Gastroesophageal sphincter (tissue), 4 donors: ENCODE measurements at regions not wholly inside any gene's neighbourhood (a gene's known extent, or its start where the extent isn't known, plus 50 kb on each side); places are given as distances from the start of the nearest gene placed in this dataset.

ENCODE experiments used
- ATAC-seq: fragments of 150-250 bp; one replicate; pipeline ENCODE4 v1.9.1; 2016; ENCODE audit warnings: mild to moderate bottlenecking, moderate library complexity
- H3K27ac ChIP-seq, 4 donors: fragments of 200-600 bp; sonication (generic) in 3 of 4; 1 replicate in 3 of 4; 2 replicates in 1 of 4; pipeline ENCODE4 v1.5.1; 2016 to 2019
- H3K27me3 ChIP-seq: fragments of 200-600 bp; sonication (generic); one replicate; pipeline ENCODE4 v1.5.1; 2019
- H3K36me3 ChIP-seq, 2 donors: fragments of 200-600 bp; sonication (generic); one replicate each; pipeline ENCODE4 v1.5.1; 2019; ENCODE audit warnings: control low read depth in 1 of 2
- H3K4me1 ChIP-seq, 3 donors: fragments of 200-600 bp; sonication (generic); 1 replicate in 2 of 3; 2 replicates in 1 of 3; pipeline ENCODE4 v1.5.1; 2016 to 2019; ENCODE audit warnings: control low read depth in 2 of 3
- H3K4me3 ChIP-seq, 2 donors: fragments of 200-600 bp; sonication (generic); one replicate each; pipeline ENCODE4 v1.5.1; 2019; ENCODE audit warnings: mild to moderate bottlenecking in 1 of 2, moderate library complexity in 1 of 2
- H3K9me3 ChIP-seq, 3 donors: fragments of 200-600 bp; sonication (generic); one replicate each; pipeline ENCODE4 v1.5.1; 2017 to 2019; ENCODE audit warnings: control low read depth in 2 of 3
- CTCF ChIP-seq, 4 experiments: fragments of 200-600 bp in 2 of 4; fragments of 450-650 bp in 2 of 4; sonication (generic) in 1 of 4; IDR thresholded peaks; one replicate each; pipeline ENCODE4 v1.5.1; 2017 to 2019; ENCODE audit warnings: antibody characterized with exemption in 4 of 4, mild to moderate bottlenecking in 2 of 4, moderate library complexity in 2 of 4
- EP300 ChIP-seq: sonication (generic); formaldehyde crosslinking; IDR thresholded peaks from one replicate; pipeline ENCODE4 v1.6.1; 2017; ENCODE audit warnings: antibody characterized with exemption, mild to moderate bottlenecking
- POLR2A ChIP-seq, 2 donors: fragments of 450-650 bp; IDR thresholded peaks; one replicate each; pipeline ENCODE4 v1.6.1; 2017; ENCODE audit warnings: antibody characterized with exemption in 2 of 2, mild to moderate bottlenecking in 2 of 2, moderate library complexity in 1 of 2
- POLR2AphosphoS5 ChIP-seq: sonication (generic); formaldehyde crosslinking; IDR thresholded peaks from one replicate; pipeline ENCODE4 v1.6.1; 2017; ENCODE audit warnings: antibody characterized with exemption
- WGBS, 2 donors: methylation state at CpG; one replicate each; pipeline ENCODE4 v1.1.5; 2018; ENCODE audit warnings: low coverage in 1 of 2; 5-methylcytosine and 5-hydroxymethylcytosine counted together

DNA sequence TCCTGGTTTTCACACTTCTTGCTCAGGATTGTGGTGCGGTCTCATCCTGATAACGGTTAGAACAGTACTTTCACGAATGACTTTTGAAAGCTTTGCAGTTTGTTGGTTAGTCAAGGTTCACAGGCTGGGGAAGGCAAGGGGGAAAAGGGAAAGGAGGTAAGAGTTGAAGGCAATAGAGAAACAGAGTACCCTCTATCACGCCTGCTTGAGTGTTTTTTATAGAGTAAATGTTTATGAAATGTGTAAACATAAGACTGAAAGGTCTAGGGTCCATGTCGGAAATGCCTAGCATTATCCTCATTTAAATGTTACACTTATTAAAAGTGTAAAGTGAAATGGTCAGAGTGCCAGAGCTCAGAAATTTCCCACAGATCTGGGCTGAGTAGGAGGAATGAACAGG, 167.4 kb downstream of the URB2 start:
- H3K4me3 ChIP-seq: no peak overlapping the region
- no peak overlapping the region for H3K27ac ChIP-seq
- WGBS, 2 donors: 28 to 29% methylated on average over 2 to 3 of the region's 5 CpGs
- H3K36me3 ChIP-seq: no peaks in the 10 kb centered on the region
- TF ChIP-seq CTCF (IDR thresholded peaks at IDR 0.05): no peak
- TF ChIP-seq EP300: no peak
- no peak for TF ChIP-seq POLR2AphosphoS5
- no peak for TF ChIP-seq POLR2A (IDR thresholded peaks at IDR 0.05)
- H3K27me3 ChIP-seq: no peaks in the 10 kb centered on the region
- no peaks in the 10 kb centered on the region for H3K4me1 ChIP-seq
- peaks cover 0 to 10% (median 0%) of the 10 kb centered on the region in 3 donors for H3K9me3 ChIP-seq
- ATAC-seq: no peak

DNA sequence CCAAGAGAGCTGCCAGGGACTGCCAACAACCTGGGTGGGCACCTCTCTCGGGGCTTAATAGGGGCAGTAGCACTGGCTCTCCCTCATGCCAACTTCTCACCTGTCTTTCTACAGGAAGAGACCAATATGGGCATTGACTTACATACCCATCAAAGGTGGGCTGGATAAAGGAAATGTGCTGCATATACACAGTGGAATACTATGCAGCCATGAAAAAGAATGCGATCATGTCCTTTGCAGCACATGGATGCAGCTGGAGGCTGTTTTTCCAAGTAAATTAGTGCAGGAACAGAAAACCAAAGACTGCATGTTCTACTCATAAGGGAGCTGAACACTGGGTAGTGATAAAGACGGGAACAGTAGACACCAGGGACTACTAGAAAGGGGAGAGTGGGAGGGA, 172.5 kb downstream of the URB2 start:
- no peaks in the 10 kb centered on the region for H3K27me3 ChIP-seq
- 83 to 94% methylated on average over 2 to 3 of the region's 3 CpGs for WGBS, 2 donors
- no peak for ATAC-seq
- no peak overlapping the region for H3K27ac ChIP-seq
- peaks cover 0 to 6% (median 0%) of the 10 kb centered on the region in 3 donors for H3K9me3 ChIP-seq
- no peak overlapping the region for H3K4me3 ChIP-seq
- no peaks in the 10 kb centered on the region for H3K36me3 ChIP-seq
- no peaks in the 10 kb centered on the region for H3K4me1 ChIP-seq
- TF ChIP-seq CTCF (IDR thresholded peaks at IDR 0.05) (no peak), EP300 (no peak), POLR2A (IDR thresholded peaks at IDR 0.05) (no peak), POLR2AphosphoS5 (no peak)

GRCh38 chr1:229803626-229804217, 177.7 kb downstream of the URB2 start:
- Histone ChIP-seq H3K27me3 (no peaks in the 10 kb centered on the region), H3K36me3 (no peaks in the 10 kb centered on the region), H3K4me1 (no peaks in the 10 kb centered on the region), H3K9me3 (peaks cover 0 to 19% (median 0%) of the 10 kb centered on the region in 3 donors), H3K27ac (no peak overlapping the region), H3K4me3 (no peak overlapping the region)
- no peak for ATAC-seq
- 66 to 74% methylated on average over 3 to 4 of the region's 4 CpGs for WGBS, 2 donors
- TF ChIP-seq CTCF (IDR thresholded peaks at IDR 0.05) (no peak), POLR2AphosphoS5 (no peak), EP300 (no peak), POLR2A (IDR thresholded peaks at IDR 0.05) (no peak)

GRCh38 chr1:229808272-229808671, 182.2 kb downstream of the URB2 start:
- Histone ChIP-seq H3K27ac (no peak overlapping the region), H3K27me3 (no peaks in the 10 kb centered on the region), H3K4me1 (no peaks in the 10 kb centered on the region), H3K36me3 (no peaks in the 10 kb centered on the region), H3K9me3 (peaks cover 0 to 39% (median 0%) of the 10 kb centered on the region in 3 donors), H3K4me3 (no peak overlapping the region)
- no peak for TF ChIP-seq CTCF (IDR thresholded peaks at IDR 0.05)
- TF ChIP-seq EP300: no peak
- no peak for TF ChIP-seq POLR2AphosphoS5
- no peak for TF ChIP-seq POLR2A (IDR thresholded peaks at IDR 0.05)
- WGBS, 2 donors: 83 to 100% methylated on average over 2 of the region's 2 CpGs
- ATAC-seq: no peak

DNA sequence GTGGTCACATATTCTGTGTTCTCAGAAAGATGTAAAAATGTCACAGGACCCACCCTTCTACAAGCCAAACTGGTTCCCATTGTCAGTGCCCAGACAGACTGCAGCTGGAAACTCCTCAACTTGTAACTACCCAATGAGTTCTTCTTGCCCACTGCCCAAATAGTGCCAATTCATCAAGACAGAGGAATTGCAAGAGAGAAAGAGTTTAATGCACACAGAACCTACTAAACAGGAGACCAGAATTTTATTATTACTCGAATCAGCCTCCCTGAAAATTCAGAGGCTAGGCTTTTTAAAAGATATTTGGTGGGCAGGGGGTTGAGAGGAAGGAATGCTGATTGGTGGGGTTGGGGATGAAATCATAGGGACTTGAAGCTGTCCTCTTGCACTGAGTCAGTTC, 184.1 kb downstream of the URB2 start:
- ATAC-seq: no peak
- Histone ChIP-seq H3K4me3 (no peak overlapping the region), H3K4me1 (no peaks in the 10 kb centered on the region), H3K9me3 (peaks cover 0 to 29% (median 0%) of the 10 kb centered on the region in 3 donors), H3K36me3 (no peaks in the 10 kb centered on the region), H3K27ac (no peak overlapping the region), H3K27me3 (no peaks in the 10 kb centered on the region)
- WGBS, 2 donors: 29% methylated on average over 1 of the region's 1 CpG; no CpG with 5 or more reads in 1 of the 2 donors
- no peak for TF ChIP-seq POLR2A (IDR thresholded peaks at IDR 0.05)
- TF ChIP-seq EP300: no peak
- no peak for TF ChIP-seq CTCF (IDR thresholded peaks at IDR 0.05)
- no peak for TF ChIP-seq POLR2AphosphoS5
